ENCODE measurements at regions not wholly inside any gene's neighbourhood (a gene's known extent, or its start where the extent isn't known, plus 50 kb on each side); places are given as distances from the start of the nearest gene placed in this dataset.

- TF ChIP-seq EZH2phosphoT487 (IDR thresholded peaks at IDR 0.05) (no peak), EZH2 (IDR thresholded peaks at IDR 0.05) (no peak)
- TF ChIP-seq, protein P1, sequence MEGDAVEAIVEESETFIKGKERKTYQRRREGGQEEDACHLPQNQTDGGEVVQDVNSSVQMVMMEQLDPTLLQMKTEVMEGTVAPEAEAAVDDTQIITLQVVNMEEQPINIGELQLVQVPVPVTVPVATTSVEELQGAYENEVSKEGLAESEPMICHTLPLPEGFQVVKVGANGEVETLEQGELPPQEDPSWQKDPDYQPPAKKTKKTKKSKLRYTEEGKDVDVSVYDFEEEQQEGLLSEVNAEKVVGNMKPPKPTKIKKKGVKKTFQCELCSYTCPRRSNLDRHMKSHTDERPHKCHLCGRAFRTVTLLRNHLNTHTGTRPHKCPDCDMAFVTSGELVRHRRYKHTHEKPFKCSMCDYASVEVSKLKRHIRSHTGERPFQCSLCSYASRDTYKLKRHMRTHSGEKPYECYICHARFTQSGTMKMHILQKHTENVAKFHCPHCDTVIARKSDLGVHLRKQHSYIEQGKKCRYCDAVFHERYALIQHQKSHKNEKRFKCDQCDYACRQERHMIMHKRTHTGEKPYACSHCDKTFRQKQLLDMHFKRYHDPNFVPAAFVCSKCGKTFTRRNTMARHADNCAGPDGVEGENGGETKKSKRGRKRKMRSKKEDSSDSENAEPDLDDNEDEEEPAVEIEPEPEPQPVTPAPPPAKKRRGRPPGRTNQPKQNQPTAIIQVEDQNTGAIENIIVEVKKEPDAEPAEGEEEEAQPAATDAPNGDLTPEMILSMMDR (IDR thresholded peaks at IDR 0.05): no peak
These were observed 129.7 kb downstream of the LAT start for GRCh38 chr16:29114574-29114973.
